Endothelial cell (in vitro differentiated cells): ENCODE measurements at regions not wholly inside any gene's neighbourhood (a gene's known extent, or its start where the extent isn't known, plus 50 kb on each side); places are given as distances from the start of the nearest gene placed in this dataset.

Source experiments
- DNase-seq: peaks from one replicate; pipeline ENCODE4 v3.0.0; 2021; ENCODE audit warnings: low spot score
- H3K27ac Mint-ChIP-seq: one replicate; pipeline ENCODE4 v1.8.0; 2021; ENCODE audit warnings: mixed read lengths, inconsistent platforms; ENCODE audit not compliant: unreplicated experiment
- H3K27me3 Mint-ChIP-seq: one replicate; pipeline ENCODE4 v1.8.0; 2021; ENCODE audit warnings: mild to moderate bottlenecking, moderate library complexity, mixed read lengths, inconsistent platforms; ENCODE audit not compliant: unreplicated experiment
- H3K36me3 Mint-ChIP-seq: one replicate; pipeline ENCODE4 v1.8.0; 2021; ENCODE audit warnings: mild to moderate bottlenecking, low read depth, mixed read lengths, inconsistent platforms; ENCODE audit not compliant: unreplicated experiment
- H3K4me1 Mint-ChIP-seq: one replicate; pipeline ENCODE4 v1.8.0; 2021; ENCODE audit warnings: mild to moderate bottlenecking, mixed read lengths, inconsistent platforms; ENCODE audit not compliant: unreplicated experiment
- H3K4me3 Mint-ChIP-seq: one replicate; pipeline ENCODE4 v1.8.0; 2021; ENCODE audit warnings: mild to moderate bottlenecking, mixed read lengths, inconsistent platforms; ENCODE audit not compliant: unreplicated experiment
- H3K9me3 Mint-ChIP-seq: one replicate; pipeline ENCODE4 v1.8.0; 2021; ENCODE audit warnings: mixed read lengths, inconsistent platforms; ENCODE audit not compliant: unreplicated experiment
- CTCF ChIP-seq: fragments of 200-600 bp; sonication (generic); IDR thresholded peaks from one replicate; pipeline ENCODE4 v1.5.0; 2021; ENCODE audit warnings: antibody characterized with exemption; ENCODE audit not compliant: unreplicated experiment

GRCh38 chr12:97229004-97229403 lies 233.6 kb upstream of the RMST start:
- Mint-ChIP-seq H3K36me3 (no peaks in the 10 kb centered on the region), H3K4me3 (no peak overlapping the region), H3K4me1 (no peaks in the 10 kb centered on the region), H3K9me3 (no peaks in the 10 kb centered on the region), H3K27me3 (no peaks in the 10 kb centered on the region), H3K27ac (no peak overlapping the region)
- DNase-seq = no peak
- TF ChIP-seq CTCF = no peak

GRCh38 chr12:97235102-97235501 lies 227.5 kb upstream of the RMST start:
- Mint-ChIP-seq H3K27ac (no peak overlapping the region), H3K27me3 (no peaks in the 10 kb centered on the region), H3K4me1 (no peaks in the 10 kb centered on the region), H3K9me3 (no peaks in the 10 kb centered on the region), H3K4me3 (no peak overlapping the region), H3K36me3 (no peaks in the 10 kb centered on the region)
- DNase-seq = no peak
- TF ChIP-seq CTCF = no peak

GRCh38 chr12:97246368-97246767 lies 216.2 kb upstream of the RMST start:
- Mint-ChIP-seq H3K4me3 (no peak overlapping the region), H3K4me1 (no peaks in the 10 kb centered on the region), H3K27me3 (peaks cover 1% of the 10 kb centered on the region), H3K9me3 (no peaks in the 10 kb centered on the region), H3K36me3 (no peaks in the 10 kb centered on the region), H3K27ac (no peak overlapping the region)
- TF ChIP-seq CTCF = no peak
- DNase-seq = no peak

GRCh38 chr12:97250483-97250882 lies 212.1 kb upstream of the RMST start:
- Mint-ChIP-seq H3K27ac (no peak overlapping the region), H3K4me1 (peaks cover 4% of the 10 kb centered on the region), H3K9me3 (no peaks in the 10 kb centered on the region), H3K4me3 (no peak overlapping the region), H3K36me3 (no peaks in the 10 kb centered on the region), H3K27me3 (no peaks in the 10 kb centered on the region)
- DNase-seq = no peak
- TF ChIP-seq CTCF = no peak

GRCh38 chr12:97257726-97258125 lies 204.9 kb upstream of the RMST start:
- H3K4me3 Mint-ChIP-seq = no peak overlapping the region
- H3K36me3 Mint-ChIP-seq = no peaks in the 10 kb centered on the region
- peaks cover 4% of the 10 kb centered on the region for H3K4me1 Mint-ChIP-seq
- TF ChIP-seq CTCF = no peak
- no peak for DNase-seq
- H3K27me3 Mint-ChIP-seq = no peaks in the 10 kb centered on the region
- no peak overlapping the region for H3K27ac Mint-ChIP-seq
- no peaks in the 10 kb centered on the region for H3K9me3 Mint-ChIP-seq
